OCI-LY1 (cell line): ENCODE measurements at regions not wholly inside any gene's neighbourhood (a gene's known extent, or its start where the extent isn't known, plus 50 kb on each side); places are given as distances from the start of the nearest gene placed in this dataset.

Experiments used
- H2AFZ ChIP-seq: fragments of 200-600 bp; sonication (generic), shearing (Covaris generic); 2 replicates; pipeline ENCODE4 v1.6.0; 2014; ENCODE audit warnings: antibody characterized with exemption, mild to moderate bottlenecking, low read length
- H3F3A ChIP-seq: fragments of 200-600 bp; sonication (generic), shearing (Covaris generic); 2 replicates; pipeline ENCODE4 v1.6.0; 2014; ENCODE audit warnings: mild to moderate bottlenecking, antibody characterized with exemption, low read length, moderate library complexity; ENCODE audit not compliant: insufficient read depth
- H3K27ac ChIP-seq: fragments of 200-600 bp; sonication (generic); 2 replicates; pipeline ENCODE4 v1.5.1; 2014; ENCODE audit warnings: low read length, mixed run types, mild to moderate bottlenecking, low read depth; ENCODE audit not compliant: poor library complexity, severe bottlenecking
- H3K27me3 ChIP-seq: fragments of 200-600 bp; sonication (generic); 2 replicates; pipeline ENCODE4 v1.6.0; 2014; ENCODE audit warnings: antibody characterized with exemption, mild to moderate bottlenecking, low read length, moderate library complexity; ENCODE audit not compliant: insufficient read depth
- H3K36me3 ChIP-seq: fragments of 200-600 bp; sonication (generic); 2 replicates; pipeline ENCODE4 v1.6.1; 2014; ENCODE audit warnings: mild to moderate bottlenecking, antibody characterized with exemption, low read length, moderate library complexity, mixed read lengths; ENCODE audit not compliant: insufficient read depth
- H3K4me1 ChIP-seq: fragments of 200-600 bp; sonication (generic); 2 replicates; pipeline ENCODE4 v1.5.1; 2014; ENCODE audit warnings: mild to moderate bottlenecking, low read length, moderate library complexity; ENCODE audit not compliant: insufficient read depth, severe bottlenecking
- H3K4me2 ChIP-seq: fragments of 200-600 bp; sonication (generic), shearing (Covaris generic); 2 replicates; pipeline ENCODE4 v1.6.1; 2014; ENCODE audit warnings: low read length
- H3K4me3 ChIP-seq: fragments of 200-600 bp; sonication (generic); 2 replicates; pipeline ENCODE4 v1.5.1; 2014; ENCODE audit warnings: low read length, low read depth, mild to moderate bottlenecking, mixed read lengths; ENCODE audit not compliant: poor library complexity, severe bottlenecking
- H3K79me2 ChIP-seq: fragments of 200-600 bp; shearing (Covaris generic); 2 replicates; pipeline ENCODE4 v1.6.1; 2016; ENCODE audit warnings: mixed run types, low read length, mixed read lengths; ENCODE audit not compliant: insufficient read depth
- H3K9ac ChIP-seq: fragments of 200-600 bp; sonication (generic), shearing (Covaris generic); 2 replicates; pipeline ENCODE4 v1.6.1; 2014; ENCODE audit warnings: mild to moderate bottlenecking, low read length, mixed read lengths
- H3K9me2 ChIP-seq: fragments of 200-600 bp; sonication (generic), shearing (Covaris generic); 2 replicates; pipeline ENCODE4 v1.6.1; 2014; ENCODE audit warnings: low read depth, mild to moderate bottlenecking, low read length, mixed read lengths
- H3K9me3 ChIP-seq: fragments of 200-600 bp; shearing (Covaris generic); 2 replicates; pipeline ENCODE4 v1.6.1; 2014; ENCODE audit warnings: low read length, mixed read lengths
- H4K20me1 ChIP-seq: fragments of 200-600 bp; sonication (generic), shearing (Covaris generic); 2 replicates; pipeline ENCODE4 v1.6.0; 2016; ENCODE audit warnings: mild to moderate bottlenecking, low read length; ENCODE audit not compliant: insufficient read depth
- CTCF ChIP-seq: fragments of 200-600 bp; sonication (generic), shearing (Covaris generic); IDR thresholded peaks from 2 replicates; pipeline ENCODE4 v1.5.1; 2017; ENCODE audit warnings: mild to moderate bottlenecking, antibody characterized with exemption, low read length, moderate library complexity, mixed read lengths
- EZH2 ChIP-seq: fragments of 200-600 bp; sonication (generic), shearing (Covaris generic); IDR thresholded peaks from 2 replicates; pipeline ENCODE4 v1.8.0; 2017; ENCODE audit warnings: borderline replicate concordance, mixed run types, mild to moderate bottlenecking, antibody characterized with exemption, low read length, moderate library complexity, mixed read lengths

GRCh38 chr11:95478003-95478402, 247.0 kb upstream of the SESN3 start:
- Histone ChIP-seq H3K4me2 (no peak overlapping the region), H3K4me1 (no peaks in the 10 kb centered on the region), H3K79me2 (no peaks in the 10 kb centered on the region), H3K27me3 (no peaks in the 10 kb centered on the region), H3K9ac (no peak overlapping the region), H3K27ac (no peak overlapping the region), H4K20me1 (no peaks in the 10 kb centered on the region), H3K9me2 (no peaks in the 10 kb centered on the region), H3F3A (no peaks in the 10 kb centered on the region), H2AFZ (no peak overlapping the region), H3K9me3 (no peaks in the 10 kb centered on the region), H3K36me3 (no peaks in the 10 kb centered on the region), H3K4me3 (no peak overlapping the region)
- TF ChIP-seq CTCF = no peak
- no peak for TF ChIP-seq EZH2

- Histone ChIP-seq H2AFZ (no peak overlapping the region), H3K9me3 (no peaks in the 10 kb centered on the region), H3K9me2 (no peaks in the 10 kb centered on the region), H3K27me3 (no peaks in the 10 kb centered on the region), H3K4me1 (no peaks in the 10 kb centered on the region), H3K4me2 (no peak overlapping the region), H3K36me3 (no peaks in the 10 kb centered on the region), H3K27ac (no peak overlapping the region), H3K4me3 (no peak overlapping the region), H4K20me1 (no peaks in the 10 kb centered on the region), H3F3A (no peaks in the 10 kb centered on the region), H3K79me2 (no peaks in the 10 kb centered on the region), H3K9ac (no peak overlapping the region)
- TF ChIP-seq CTCF = no peak
- TF ChIP-seq EZH2 = no peak
Observed at GRCh38 chr11:95469258-95469657, 238.3 kb upstream of the SESN3 start.

- Histone ChIP-seq H3K9me2 (no peaks in the 10 kb centered on the region), H3K27me3 (no peaks in the 10 kb centered on the region), H3K27ac (no peak overlapping the region), H3F3A (no peaks in the 10 kb centered on the region), H3K4me3 (no peak overlapping the region), H3K79me2 (no peaks in the 10 kb centered on the region), H2AFZ (no peak overlapping the region), H3K4me1 (no peaks in the 10 kb centered on the region), H3K9ac (no peak overlapping the region), H4K20me1 (no peaks in the 10 kb centered on the region), H3K36me3 (no peaks in the 10 kb centered on the region), H3K4me2 (no peak overlapping the region), H3K9me3 (no peaks in the 10 kb centered on the region)
- no peak for TF ChIP-seq EZH2
- TF ChIP-seq CTCF = no peak
Observed at GRCh38 chr11:95466416-95466815, 235.4 kb upstream of the SESN3 start.
